Upper lobe of left lung (tissue), 4 donors: ENCODE measurements at regions not wholly inside any gene's neighbourhood (a gene's known extent, or its start where the extent isn't known, plus 50 kb on each side); places are given as distances from the start of the nearest gene placed in this dataset.

ENCODE experiments used
- CTCF ChIP-seq, 6 experiments: fragments of 450-650 bp in 4 of 6; fragments of 200-600 bp in 2 of 6; sonication (generic) in 2 of 6; IDR thresholded peaks; one replicate each; pipeline ENCODE4 v1.5.1; 2016 to 2019; ENCODE audit warnings: antibody characterized with exemption in 6 of 6
- EP300 ChIP-seq, 4 donors: sonication (generic); formaldehyde crosslinking; IDR thresholded peaks; one replicate each; pipeline ENCODE4 v1.5.1; 2017; ENCODE audit warnings: antibody characterized with exemption in 4 of 4, control low read depth in 2 of 4
- POLR2A ChIP-seq, 4 donors: fragments of 450-650 bp; IDR thresholded peaks; one replicate each; pipeline ENCODE4 v1.5.1; 2016 to 2017; ENCODE audit warnings: antibody characterized with exemption in 4 of 4, mild to moderate bottlenecking in 2 of 4
- POLR2AphosphoS5 ChIP-seq, 2 donors: sonication (generic); formaldehyde crosslinking; IDR thresholded peaks; one replicate each; pipeline ENCODE4 v1.5.1; 2017; ENCODE audit warnings: antibody characterized with exemption in 2 of 2

GRCh38 chr3:39733804-39734203 is 75.6 kb upstream of the MYRIP start:
- TF ChIP-seq POLR2AphosphoS5 (IDR thresholded peaks at IDR 0.05): no peak
- TF ChIP-seq EP300 (IDR thresholded peaks at IDR 0.05): no peak
- no peak for TF ChIP-seq CTCF (IDR thresholded peaks at IDR 0.05)
- no peak for TF ChIP-seq POLR2A (IDR thresholded peaks at IDR 0.05)
